Nephron (organoid): ENCODE measurements at regions not wholly inside any gene's neighbourhood (a gene's known extent, or its start where the extent isn't known, plus 50 kb on each side); places are given as distances from the start of the nearest gene placed in this dataset.
"Not testable (repeated sequence)": the region's sequence is repeated elsewhere in the genome, so short reads cannot be mapped to it uniquely, and the experiment has no call there.

ENCODE experiments used
- H3K27ac Mint-ChIP-seq, 3 experiments: 2 replicates each; pipeline ENCODE4 v1.8.0; 2020; ENCODE audit warnings: mixed read lengths in 3 of 3, mild to moderate bottlenecking in 2 of 3, moderate library complexity in 1 of 3
- H3K27me3 Mint-ChIP-seq: 2 replicates; pipeline ENCODE4 v1.8.0; 2021; ENCODE audit warnings: low read depth, mild to moderate bottlenecking, moderate library complexity, mixed read lengths
- H3K36me3 Mint-ChIP-seq: 2 replicates; pipeline ENCODE4 v1.8.0; 2020; ENCODE audit warnings: low read depth, mixed read lengths
- H3K4me1 Mint-ChIP-seq: 2 replicates; pipeline ENCODE4 v1.8.0; 2020; ENCODE audit warnings: mixed read lengths
- H3K4me3 Mint-ChIP-seq, 3 experiments: 2 replicates each; pipeline ENCODE4 v1.8.0; 2020; ENCODE audit warnings: mild to moderate bottlenecking in 3 of 3, mixed read lengths in 3 of 3, moderate library complexity in 2 of 3
- H3K9me3 Mint-ChIP-seq: 2 replicates; pipeline ENCODE4 v1.8.0; 2020; ENCODE audit warnings: mixed read lengths

DNA sequence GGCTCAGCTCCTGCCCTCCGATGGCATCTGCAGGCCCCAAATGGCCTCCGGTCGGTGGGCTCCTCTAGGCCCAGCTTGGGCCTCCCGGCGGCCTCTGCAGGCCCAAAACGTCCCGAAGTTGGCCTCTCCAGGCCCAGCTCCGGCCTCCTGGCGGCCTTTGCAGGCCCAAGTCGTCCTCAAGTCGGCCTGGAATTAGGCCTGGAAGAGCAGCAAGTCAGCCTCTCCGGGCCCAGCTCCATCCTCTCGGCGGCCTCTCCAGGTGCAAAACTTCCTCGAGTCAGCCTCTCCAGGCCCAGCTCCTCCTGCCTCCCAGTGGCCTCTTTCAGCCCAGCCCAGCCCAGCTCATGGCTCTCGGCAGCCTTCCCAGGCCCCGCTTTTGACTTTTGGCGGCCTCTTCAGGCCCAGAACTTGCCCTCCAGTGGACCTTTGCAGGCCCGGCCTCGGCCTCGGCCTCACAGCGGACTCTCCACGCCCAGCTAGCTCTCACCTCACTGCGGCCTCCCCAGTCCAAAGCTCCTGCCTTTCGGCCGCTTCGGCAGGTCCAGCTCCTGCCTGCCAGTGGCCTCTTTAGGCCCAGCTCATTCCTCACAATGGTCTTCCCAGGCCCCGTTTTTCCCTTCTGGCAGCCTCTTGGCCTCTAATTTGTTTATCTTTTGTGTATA, 357.3 kb downstream of the ZNF37A start:
- peaks cover 11% of the 10 kb centered on the region for H3K36me3 Mint-ChIP-seq

More for the DNA sequence above, 357.3 kb downstream of the ZNF37A start:
- H3K27me3 Mint-ChIP-seq, H3K27ac Mint-ChIP-seq, H3K4me3 Mint-ChIP-seq, H3K4me1 Mint-ChIP-seq, H3K9me3 Mint-ChIP-seq: not testable (repeated sequence)
